ENCODE measurements at regions not wholly inside any gene's neighbourhood (a gene's known extent, or its start where the extent isn't known, plus 50 kb on each side); places are given as distances from the start of the nearest gene placed in this dataset.

DNA sequence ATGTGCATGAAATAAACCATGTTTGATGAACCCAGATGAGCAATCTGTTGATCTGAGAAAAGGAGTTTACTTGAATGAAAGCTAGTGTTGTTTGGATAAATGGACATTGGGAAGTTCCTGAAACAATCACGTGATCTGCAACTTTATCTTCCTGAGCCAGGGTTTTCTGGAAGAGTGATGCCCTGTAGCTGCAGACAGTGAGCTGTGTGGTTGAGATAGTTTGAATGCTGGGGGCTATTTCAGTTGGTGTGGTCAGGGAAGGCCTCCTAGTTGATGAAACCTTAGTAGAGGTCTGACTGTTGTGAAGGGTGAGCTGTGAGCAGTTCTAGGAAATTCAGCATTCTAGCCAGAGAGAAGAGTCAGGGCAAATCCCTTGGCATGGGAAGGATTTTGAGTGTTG, 643.7 kb downstream of the UTRN start:
- no peak overlapping the region for H3K9ac ChIP-seq (ENCODE audit: low read length)
- no peak overlapping the region for H3K27ac ChIP-seq (ENCODE audit: low read depth, low read length, poor library complexity, severe bottlenecking)
- TF ChIP-seq, protein P1, sequence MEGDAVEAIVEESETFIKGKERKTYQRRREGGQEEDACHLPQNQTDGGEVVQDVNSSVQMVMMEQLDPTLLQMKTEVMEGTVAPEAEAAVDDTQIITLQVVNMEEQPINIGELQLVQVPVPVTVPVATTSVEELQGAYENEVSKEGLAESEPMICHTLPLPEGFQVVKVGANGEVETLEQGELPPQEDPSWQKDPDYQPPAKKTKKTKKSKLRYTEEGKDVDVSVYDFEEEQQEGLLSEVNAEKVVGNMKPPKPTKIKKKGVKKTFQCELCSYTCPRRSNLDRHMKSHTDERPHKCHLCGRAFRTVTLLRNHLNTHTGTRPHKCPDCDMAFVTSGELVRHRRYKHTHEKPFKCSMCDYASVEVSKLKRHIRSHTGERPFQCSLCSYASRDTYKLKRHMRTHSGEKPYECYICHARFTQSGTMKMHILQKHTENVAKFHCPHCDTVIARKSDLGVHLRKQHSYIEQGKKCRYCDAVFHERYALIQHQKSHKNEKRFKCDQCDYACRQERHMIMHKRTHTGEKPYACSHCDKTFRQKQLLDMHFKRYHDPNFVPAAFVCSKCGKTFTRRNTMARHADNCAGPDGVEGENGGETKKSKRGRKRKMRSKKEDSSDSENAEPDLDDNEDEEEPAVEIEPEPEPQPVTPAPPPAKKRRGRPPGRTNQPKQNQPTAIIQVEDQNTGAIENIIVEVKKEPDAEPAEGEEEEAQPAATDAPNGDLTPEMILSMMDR (IDR thresholded peaks at IDR 0.05; ENCODE audit: low read length): no peak
- TF ChIP-seq EZH2 (IDR thresholded peaks at IDR 0.05; ENCODE audit: borderline replicate concordance, low read length): no peak
- no peaks in the 10 kb centered on the region for H3K79me2 ChIP-seq (ENCODE audit: insufficient read depth, low read length)
- H3F3A ChIP-seq (ENCODE audit: insufficient read depth, low read length): no peaks in the 10 kb centered on the region
- no peaks in the 10 kb centered on the region for H3K36me3 ChIP-seq (ENCODE audit: insufficient read depth, low read length)
- H3K4me2 ChIP-seq (ENCODE audit: low read length): no peak overlapping the region
- H3K9me2 ChIP-seq (ENCODE audit: low read depth, low read length): no peaks in the 10 kb centered on the region
- no peaks in the 10 kb centered on the region for H3K27me3 ChIP-seq (ENCODE audit: insufficient read depth, low read length)
- H4K20me1 ChIP-seq (ENCODE audit: insufficient read depth, low read length): no peaks in the 10 kb centered on the region
- H3K4me1 ChIP-seq (ENCODE audit: insufficient read depth, low read length, severe bottlenecking): no peaks in the 10 kb centered on the region
- no peaks in the 10 kb centered on the region for H3K9me3 ChIP-seq (ENCODE audit: low read length)
- H2AFZ ChIP-seq (ENCODE audit: low read length): no peak overlapping the region
- H3K4me3 ChIP-seq (ENCODE audit: low read depth, low read length, poor library complexity, severe bottlenecking): no peak overlapping the region

GRCh38 chr6:144929262-144929661, 644.1 kb downstream of the UTRN start:
- no peaks in the 10 kb centered on the region for H3K79me2 ChIP-seq (ENCODE audit: insufficient read depth, low read length)
- TF ChIP-seq EZH2 (IDR thresholded peaks at IDR 0.05; ENCODE audit: borderline replicate concordance, low read length): no peak
- TF ChIP-seq, protein P1 (IDR thresholded peaks at IDR 0.05; ENCODE audit: low read length): no peak
- no peaks in the 10 kb centered on the region for H3K9me2 ChIP-seq (ENCODE audit: low read depth, low read length)
- H3K4me1 ChIP-seq (ENCODE audit: insufficient read depth, low read length, severe bottlenecking): no peaks in the 10 kb centered on the region
- no peaks in the 10 kb centered on the region for H3F3A ChIP-seq (ENCODE audit: insufficient read depth, low read length)
- H3K4me2 ChIP-seq (ENCODE audit: low read length): no peak overlapping the region
- no peak overlapping the region for H3K27ac ChIP-seq (ENCODE audit: low read depth, low read length, poor library complexity, severe bottlenecking)
- H2AFZ ChIP-seq (ENCODE audit: low read length): no peak overlapping the region
- H3K9ac ChIP-seq (ENCODE audit: low read length): no peak overlapping the region
- H3K4me3 ChIP-seq (ENCODE audit: low read depth, low read length, poor library complexity, severe bottlenecking): no peak overlapping the region
- H4K20me1 ChIP-seq (ENCODE audit: insufficient read depth, low read length): no peaks in the 10 kb centered on the region
- H3K27me3 ChIP-seq (ENCODE audit: insufficient read depth, low read length): no peaks in the 10 kb centered on the region
- H3K9me3 ChIP-seq (ENCODE audit: low read length): no peaks in the 10 kb centered on the region
- H3K36me3 ChIP-seq (ENCODE audit: insufficient read depth, low read length): no peaks in the 10 kb centered on the region

GRCh38 chr6:144931172-144932035, 646.3 kb downstream of the UTRN start:
- Histone ChIP-seq H3K4me1 (ENCODE audit: insufficient read depth, low read length, severe bottlenecking) (no peaks in the 10 kb centered on the region), H4K20me1 (ENCODE audit: insufficient read depth, low read length) (no peaks in the 10 kb centered on the region), H3K79me2 (ENCODE audit: insufficient read depth, low read length) (no peaks in the 10 kb centered on the region), H3K9me2 (ENCODE audit: low read depth, low read length) (no peaks in the 10 kb centered on the region), H2AFZ (ENCODE audit: low read length) (no peak overlapping the region), H3K9ac (ENCODE audit: low read length) (no peak overlapping the region), H3K27ac (ENCODE audit: low read depth, low read length, poor library complexity, severe bottlenecking) (no peak overlapping the region), H3F3A (ENCODE audit: insufficient read depth, low read length) (no peaks in the 10 kb centered on the region), H3K36me3 (ENCODE audit: insufficient read depth, low read length) (no peaks in the 10 kb centered on the region), H3K9me3 (ENCODE audit: low read length) (no peaks in the 10 kb centered on the region), H3K4me2 (ENCODE audit: low read length) (no peak overlapping the region), H3K27me3 (ENCODE audit: insufficient read depth, low read length) (no peaks in the 10 kb centered on the region), H3K4me3 (ENCODE audit: low read depth, low read length, poor library complexity, severe bottlenecking) (no peak overlapping the region)
- TF ChIP-seq, protein P1 (IDR thresholded peaks at IDR 0.05; ENCODE audit: low read length): peak; percentile 63
- no peak for TF ChIP-seq EZH2 (IDR thresholded peaks at IDR 0.05; ENCODE audit: borderline replicate concordance, low read length)

All from OCI-LY1 (cell line).